HG02973 (cell line): ENCODE measurements at regions not wholly inside any gene's neighbourhood (a gene's known extent, or its start where the extent isn't known, plus 50 kb on each side); places are given as distances from the start of the nearest gene placed in this dataset.

Experiments used
- ATAC-seq: cut with Tn5 transposase; IDR thresholded peaks from one replicate; pipeline ENCODE4 v1.9.1; 2021; ENCODE audit warnings: moderate library complexity; ENCODE audit not compliant: unreplicated experiment

DNA sequence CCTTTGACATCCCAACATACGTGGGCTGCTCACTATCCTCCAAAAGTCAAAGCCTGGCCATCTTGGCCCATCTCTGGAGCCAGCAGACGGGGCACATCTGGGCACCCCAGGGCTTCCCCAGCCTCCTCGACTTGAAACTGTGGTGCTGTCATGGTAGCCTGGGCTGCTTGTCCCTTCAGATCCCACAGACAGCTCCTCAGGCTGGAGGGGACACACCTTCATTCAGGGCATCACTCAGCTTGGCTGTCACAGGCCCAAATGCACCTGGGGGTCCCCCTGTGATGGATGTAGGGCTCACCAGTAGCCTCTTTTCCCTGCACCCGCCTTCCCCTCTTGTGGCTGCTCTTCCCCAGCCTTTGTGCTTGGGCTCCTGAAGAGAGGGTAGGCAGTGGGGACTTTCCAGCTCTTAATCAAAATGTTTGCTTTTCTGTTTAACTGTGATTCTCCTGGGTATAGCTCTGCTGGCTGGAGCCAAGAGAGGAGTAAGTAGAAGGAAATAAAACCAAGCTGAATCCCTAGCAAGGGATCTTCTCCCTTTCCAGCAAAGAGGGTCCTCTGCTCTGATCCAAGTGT, 92.3 kb downstream of the GYPC start:
- ATAC-seq: no peak

DNA sequence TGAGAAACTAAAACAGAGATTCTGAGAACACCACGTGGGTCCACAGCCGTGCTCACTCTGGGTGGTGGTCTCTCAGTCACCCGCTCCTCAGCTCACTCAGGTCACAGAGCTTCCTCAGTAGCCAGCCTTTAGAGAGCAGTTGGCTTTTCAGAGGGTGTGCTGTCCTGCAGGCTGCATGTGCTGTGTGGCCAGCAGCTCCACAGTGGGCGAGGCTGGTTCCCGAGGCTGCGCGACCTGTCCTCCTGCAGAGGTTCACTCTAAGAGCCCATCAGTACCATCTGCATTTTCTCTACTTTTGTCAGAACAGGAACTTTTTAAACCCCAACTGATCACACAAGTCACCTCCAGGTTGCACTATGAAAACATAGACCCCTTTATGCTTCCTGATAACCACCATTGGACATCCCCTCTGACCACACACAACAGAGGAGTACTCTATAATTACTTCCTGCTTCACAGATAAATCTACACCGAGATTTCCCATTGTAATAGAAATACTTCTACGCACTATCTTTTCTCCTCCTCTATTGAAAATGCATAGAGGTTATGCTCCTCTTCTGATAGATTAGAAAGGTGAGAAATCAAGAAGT, 93.1 kb downstream of the GYPC start:
- no peak for ATAC-seq

DNA sequence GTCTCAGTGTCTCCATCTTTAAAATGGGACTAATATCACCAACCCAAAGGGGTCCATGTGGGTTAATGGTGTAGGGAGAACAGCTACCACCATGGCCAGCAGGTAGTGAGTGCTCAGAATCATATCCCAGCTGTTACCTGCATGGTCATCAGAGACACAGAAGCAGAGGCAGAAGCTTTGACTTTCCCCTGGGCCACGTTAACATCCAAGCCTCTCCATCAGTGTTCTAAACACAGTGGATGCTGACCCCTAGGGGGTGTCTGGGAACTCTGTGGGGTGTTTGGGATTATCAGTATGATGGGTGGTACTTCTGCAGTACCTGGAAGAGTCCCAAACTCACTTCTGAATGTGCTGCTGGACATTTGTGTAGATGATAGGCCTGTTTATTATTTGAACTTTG, 93.6 kb downstream of the GYPC start:
- no peak for ATAC-seq

DNA sequence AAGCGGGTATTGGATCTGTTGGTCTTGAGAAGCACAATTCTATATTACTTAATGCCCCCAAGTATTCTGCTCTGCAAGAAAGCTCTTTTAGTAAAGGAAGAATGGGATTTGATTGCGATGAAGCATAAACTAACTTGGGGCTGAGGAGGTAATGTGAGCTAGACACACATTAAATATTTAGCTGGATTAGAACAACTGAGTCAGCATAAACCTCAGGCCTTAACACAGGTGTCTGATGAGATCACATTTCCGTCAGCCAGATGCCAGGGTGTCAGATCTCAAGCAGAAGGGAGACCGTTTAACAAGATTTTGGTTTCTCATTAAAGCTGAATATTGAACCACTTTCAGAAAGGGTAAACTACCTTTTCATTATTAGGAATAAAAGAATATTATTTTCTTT, 94.5 kb downstream of the GYPC start:
- ATAC-seq: no peak

DNA sequence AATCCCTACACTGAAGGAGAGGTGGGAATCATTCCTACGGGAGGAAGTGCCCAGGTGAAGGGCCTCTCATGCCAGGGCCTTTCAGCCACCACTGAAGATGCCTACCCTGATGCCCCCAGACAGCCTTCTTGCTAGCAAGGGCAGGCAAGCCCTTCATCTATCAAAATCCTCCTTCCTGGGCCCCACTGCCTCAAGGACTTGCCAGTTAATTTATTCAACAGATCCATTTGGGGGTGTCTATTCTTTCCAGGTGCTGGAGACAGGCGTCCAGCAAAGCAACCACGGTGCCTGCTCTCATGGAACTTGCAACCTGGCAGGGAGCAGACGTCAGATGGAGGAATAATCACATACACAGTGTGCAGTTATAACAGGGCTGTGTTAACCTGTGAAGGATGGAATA, 95.5 kb downstream of the GYPC start:
- no peak for ATAC-seq

- no peak for ATAC-seq
Measured at GRCh38 chr2:126752876-126753275, 96.9 kb downstream of the GYPC start.

GRCh38 chr2:126753501-126754212, 97.7 kb downstream of the GYPC start:
- no peak for ATAC-seq

DNA sequence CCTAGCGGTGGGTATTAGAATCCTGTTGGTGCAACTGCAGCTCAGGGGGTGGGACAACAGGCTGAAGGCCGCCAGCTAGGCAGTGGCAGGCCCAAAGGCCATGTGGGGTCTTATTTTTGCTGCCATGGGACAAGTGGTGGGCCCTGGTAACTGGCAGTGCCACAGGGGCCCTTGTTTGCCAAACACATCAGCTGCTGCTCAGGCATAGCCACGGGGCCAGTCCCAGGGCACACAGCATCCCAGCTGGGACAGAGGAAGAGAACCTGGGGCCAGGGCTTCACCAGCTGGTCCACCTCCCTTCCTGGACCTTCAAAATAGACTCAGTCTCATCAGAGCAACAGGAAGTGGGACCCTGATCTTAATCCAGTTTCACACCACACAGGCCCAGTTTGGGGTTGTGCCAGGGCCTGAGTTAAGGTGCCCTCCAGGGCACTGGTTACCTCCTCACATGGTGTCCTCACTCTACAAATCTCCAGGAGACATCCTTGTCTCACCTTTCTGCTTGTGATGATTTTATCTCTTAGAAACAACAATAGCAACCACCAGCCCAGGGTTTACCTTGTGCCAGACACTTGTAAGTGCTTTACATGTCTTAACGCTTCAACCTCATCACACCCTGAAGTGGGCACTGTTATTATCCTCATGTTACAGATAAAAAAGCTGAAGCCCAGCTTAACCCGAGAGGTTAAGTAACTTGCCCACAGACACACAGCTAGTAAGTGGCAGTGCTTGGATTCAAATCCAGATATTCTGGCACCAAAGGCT, 98.5 kb downstream of the GYPC start:
- ATAC-seq: no peak

DNA sequence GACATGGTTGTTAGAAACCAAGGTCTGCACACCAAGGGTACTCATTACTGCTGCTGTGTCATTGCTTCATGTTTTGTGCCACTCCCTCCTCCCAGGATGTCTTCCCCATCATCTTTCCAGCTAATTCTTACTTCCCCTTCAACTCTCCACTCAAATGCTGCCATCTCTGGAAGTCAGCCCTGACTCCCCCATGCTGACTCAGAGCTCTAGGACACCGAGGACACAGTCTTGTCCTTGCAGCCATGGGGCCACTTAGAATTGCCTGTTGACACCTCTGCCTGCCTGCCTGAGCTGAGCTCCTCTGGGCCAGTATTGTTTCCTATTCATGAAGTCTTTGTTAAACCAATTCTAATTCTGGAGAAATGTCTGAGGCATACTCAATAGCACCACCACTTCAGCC, 100.2 kb downstream of the GYPC start:
- no peak for ATAC-seq

DNA sequence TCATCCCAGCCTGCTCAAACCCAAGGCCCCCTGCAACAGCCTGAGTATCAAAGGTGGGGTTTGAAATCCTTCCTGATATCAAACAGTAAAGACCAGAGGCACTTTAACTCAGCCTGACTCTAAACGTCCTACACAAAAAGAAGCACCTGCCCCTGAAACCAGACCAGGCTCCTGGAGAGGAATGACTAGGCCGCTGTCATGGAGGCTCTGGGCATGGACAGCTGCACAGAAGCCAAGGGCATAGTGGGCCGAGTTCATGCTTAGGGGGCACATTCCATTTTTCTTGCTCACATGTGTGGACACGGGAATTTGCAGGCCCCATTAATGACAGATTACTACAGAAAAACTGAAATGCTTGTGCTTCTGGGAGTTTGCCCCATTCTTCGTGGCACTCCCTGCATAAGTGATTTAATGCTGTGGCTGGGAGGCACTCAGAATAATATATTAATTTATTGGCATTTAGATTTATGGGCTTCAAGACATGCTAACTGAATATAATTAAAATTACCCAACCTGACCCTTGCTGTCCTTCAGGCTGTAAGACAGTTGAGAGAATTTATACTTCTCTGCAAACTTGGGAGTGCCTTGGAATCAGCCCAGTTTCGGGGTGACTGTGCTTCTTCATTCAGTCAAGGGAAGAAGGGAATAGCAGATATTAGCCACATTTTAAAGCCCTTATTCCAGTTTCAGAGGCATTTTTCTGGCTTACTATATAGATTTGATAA, 105.5 kb downstream of the GYPC start:
- no peak for ATAC-seq

DNA sequence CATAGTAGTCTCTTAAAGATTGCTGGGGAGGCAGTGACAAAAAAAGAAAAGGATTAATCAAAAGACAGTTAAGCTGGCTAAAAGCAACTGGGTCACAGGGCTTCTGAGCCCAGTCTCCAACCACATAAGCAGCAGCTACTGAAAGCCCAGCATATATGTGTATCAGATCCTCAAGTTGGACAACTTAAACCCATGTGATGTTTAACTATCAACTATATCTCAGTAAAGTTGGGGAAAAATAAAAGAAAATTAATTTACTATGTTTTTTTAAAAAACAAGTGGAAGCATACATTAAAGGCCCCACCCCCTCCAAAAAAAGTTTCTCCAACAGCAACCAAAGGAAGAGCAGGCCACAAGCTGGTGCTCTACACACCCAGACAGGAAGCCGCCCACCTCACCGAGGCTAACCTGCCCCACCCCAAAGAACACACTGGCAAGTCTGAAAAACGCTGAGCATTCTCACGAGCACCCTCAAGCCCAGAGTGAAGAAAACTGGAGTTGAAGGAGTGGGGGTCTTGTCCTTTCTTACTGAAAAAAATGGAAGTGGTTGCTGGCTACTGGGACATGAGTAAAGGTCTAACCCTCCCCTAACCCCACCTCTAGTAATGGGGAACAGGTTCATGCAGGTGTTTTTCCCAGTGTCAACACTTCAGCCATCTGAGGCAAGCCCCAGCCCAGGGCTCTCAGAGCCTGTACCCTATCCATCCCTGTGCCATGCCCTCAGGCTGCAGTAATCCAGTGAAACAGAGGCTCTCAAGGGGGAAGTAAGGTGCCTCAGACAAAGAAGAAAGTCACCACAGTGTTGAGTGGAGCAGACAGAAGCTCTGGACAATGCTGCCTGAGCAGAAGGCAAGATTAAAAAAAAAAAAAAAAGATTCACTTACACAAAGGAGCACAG, 106.3 kb downstream of the GYPC start:
- no peak for ATAC-seq

DNA sequence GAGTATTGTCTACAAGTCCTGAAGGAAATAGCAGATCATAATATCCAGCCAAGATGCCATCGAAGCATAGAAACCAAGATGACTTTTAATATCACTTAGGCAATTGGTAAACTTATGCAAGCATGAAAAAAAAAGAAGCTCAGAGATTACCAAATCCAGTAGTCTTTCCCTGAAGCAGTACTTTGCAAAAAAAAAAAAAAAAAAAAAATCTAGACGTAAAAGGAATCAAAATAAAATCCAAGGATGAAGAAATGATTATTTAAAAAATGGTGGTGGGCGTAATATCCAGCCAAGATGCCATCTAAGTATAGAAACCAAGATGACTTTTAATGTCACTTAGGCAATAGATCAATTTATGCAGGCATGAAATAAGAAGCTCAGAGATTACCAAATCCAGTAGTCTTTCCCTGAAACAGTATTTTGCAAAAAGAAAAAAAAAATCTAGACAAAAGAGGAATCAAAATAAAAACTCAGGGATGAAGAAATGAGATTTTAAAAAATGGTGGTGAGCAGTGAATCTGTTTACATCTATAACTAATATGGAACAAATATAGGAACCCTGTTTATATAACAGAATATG, 108.8 kb downstream of the GYPC start:
- no peak for ATAC-seq

DNA sequence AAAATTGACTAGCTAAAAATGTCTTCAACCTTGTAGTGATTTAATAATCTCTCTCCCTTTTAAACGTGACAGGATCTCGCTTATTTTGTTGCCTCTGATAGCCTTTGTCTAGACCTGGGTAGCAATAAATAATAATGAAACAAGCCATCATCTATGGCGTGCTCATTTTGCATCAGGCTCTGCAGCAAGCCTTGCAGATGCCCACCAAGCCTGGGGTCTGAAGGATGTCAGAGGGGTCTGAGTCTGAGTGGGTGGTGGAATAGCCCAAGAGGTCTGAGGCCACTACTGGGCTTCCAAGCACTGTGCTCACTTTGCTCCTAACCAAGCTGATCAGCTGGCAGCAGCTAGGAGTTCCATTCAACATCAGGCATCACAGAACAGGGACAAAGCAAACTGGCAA, 109.4 kb downstream of the GYPC start:
- ATAC-seq: no peak

GRCh38 chr2:126766295-126766968, 110.5 kb downstream of the GYPC start:
- no peak for ATAC-seq

- ATAC-seq: no peak
Measured at GRCh38 chr2:126766969-126767296, 111.0 kb downstream of the GYPC start.

DNA sequence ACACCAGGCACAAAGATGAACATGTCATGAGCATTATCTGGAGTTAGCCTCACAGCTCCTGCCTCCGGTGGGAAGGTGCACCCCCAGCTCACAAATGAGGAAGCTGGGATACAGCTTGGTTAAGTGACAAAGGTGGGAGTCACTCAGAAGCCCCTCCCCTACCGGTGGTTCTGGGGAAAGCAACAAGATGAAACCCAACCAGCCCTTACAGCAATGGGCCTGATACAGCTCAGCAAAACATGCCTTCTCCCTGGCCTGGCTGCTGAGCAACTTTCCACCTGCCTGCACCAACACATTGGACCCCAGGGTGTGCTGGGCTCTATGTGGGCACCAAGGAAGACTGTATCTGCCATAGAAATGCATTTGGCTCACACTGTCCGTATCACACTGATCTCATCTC, 113.2 kb downstream of the GYPC start:
- no peak for ATAC-seq

- no peak for ATAC-seq
Measured at GRCh38 chr2:126770466-126770865, 114.5 kb downstream of the GYPC start.

DNA sequence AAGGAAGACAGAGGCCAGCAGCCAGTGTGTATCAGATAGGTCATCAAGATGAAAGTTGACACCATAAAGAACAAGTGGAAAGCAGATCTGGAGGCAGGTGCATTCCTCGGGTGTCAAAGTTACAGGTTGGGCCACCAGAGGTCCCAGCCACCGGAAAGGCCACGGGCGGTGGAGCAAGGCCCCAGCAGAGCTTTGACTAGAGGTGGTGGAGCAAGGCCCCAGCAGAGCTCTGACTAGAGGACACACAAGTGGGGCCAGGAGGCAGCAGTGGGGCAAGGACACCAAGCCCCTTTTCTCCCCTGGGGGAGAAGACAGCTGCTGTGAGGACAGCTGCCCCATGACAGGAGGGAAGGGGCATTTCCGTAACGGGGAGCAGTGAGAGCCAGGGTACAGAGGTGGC, 115.1 kb downstream of the GYPC start:
- ATAC-seq: no peak

DNA sequence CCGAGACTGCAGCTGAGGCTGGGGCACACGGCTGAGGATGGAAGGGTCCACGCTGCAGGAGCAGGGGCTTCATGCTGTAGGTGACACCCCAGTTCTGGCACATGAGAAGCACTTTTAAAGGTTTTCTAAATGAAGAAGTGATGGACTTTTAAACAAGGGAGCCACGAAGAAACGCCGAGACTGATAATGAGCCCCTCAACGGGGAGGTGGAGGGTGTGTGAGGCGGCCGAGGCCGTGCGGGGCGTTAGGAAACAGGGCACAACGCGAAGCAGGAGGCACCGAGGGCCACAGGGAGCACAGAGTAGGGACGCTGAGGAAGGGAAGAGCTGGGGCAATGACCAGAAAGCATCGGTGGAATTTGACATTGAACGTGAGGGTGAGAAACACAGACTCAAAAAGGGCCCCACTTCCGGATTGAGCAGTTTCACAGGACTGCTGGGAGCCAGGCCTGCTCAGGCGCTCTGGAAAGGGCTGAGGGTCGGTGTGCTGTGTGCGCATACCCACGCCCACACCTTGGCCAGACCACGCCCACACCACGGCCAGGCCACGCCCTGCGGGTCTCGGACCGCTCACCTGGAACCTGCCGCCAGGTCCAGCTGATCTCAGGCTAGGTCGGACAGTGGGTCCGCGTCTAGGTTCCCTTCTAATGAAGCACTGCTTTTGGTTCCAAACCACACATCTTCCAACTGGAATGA, 115.7 kb downstream of the GYPC start:
- ATAC-seq: no peak
